ENCODE measurements at regions not wholly inside any gene's neighbourhood (a gene's known extent, or its start where the extent isn't known, plus 50 kb on each side); places are given as distances from the start of the nearest gene placed in this dataset.

- no peak for TF ChIP-seq POLR2A (IDR thresholded peaks at IDR 0.05; ENCODE audit: low read length)
- TF ChIP-seq GATA1 (IDR thresholded peaks at IDR 0.05; ENCODE audit: low read depth, low read length) = no peak
Observed at GRCh38 chr14:104373855-104374717, 205.5 kb upstream of the C14orf180 start.

Data from erythroblast (primary cell).